ENCODE measurements at regions not wholly inside any gene's neighbourhood (a gene's known extent, or its start where the extent isn't known, plus 50 kb on each side); places are given as distances from the start of the nearest gene placed in this dataset.

- Histone ChIP-seq H3K4me1 (ENCODE audit: insufficient read depth, low read length) (no peaks in the 10 kb centered on the region), H3K36me3 (ENCODE audit: insufficient read depth, low read length) (no peaks in the 10 kb centered on the region), H3K9ac (ENCODE audit: low read depth, low read length) (no peak overlapping the region), H3K9me3 (ENCODE audit: control insufficient read depth, insufficient read depth, low read length) (no peaks in the 10 kb centered on the region)
Observed at GRCh38 chr11:15509082-15509481, 394.4 kb downstream of the INSC start.

GRCh38 chr11:15519124-15519791 lies 404.5 kb downstream of the INSC start:
- Histone ChIP-seq H3K9me3 (ENCODE audit: control insufficient read depth, insufficient read depth, low read length) (no peaks in the 10 kb centered on the region), H3K36me3 (ENCODE audit: insufficient read depth, low read length) (no peaks in the 10 kb centered on the region), H3K4me1 (ENCODE audit: insufficient read depth, low read length) (no peaks in the 10 kb centered on the region), H3K9ac (ENCODE audit: low read depth, low read length) (no peak overlapping the region)

- Histone ChIP-seq H3K4me1 (ENCODE audit: insufficient read depth, low read length) (no peaks in the 10 kb centered on the region), H3K36me3 (ENCODE audit: insufficient read depth, low read length) (no peaks in the 10 kb centered on the region), H3K9me3 (ENCODE audit: control insufficient read depth, insufficient read depth, low read length) (no peaks in the 10 kb centered on the region), H3K9ac (ENCODE audit: low read depth, low read length) (no peak overlapping the region)
Observed at GRCh38 chr11:15519911-15520310, 405.2 kb downstream of the INSC start.

- Histone ChIP-seq H3K9ac (ENCODE audit: low read depth, low read length) (no peak overlapping the region), H3K9me3 (ENCODE audit: control insufficient read depth, insufficient read depth, low read length) (peaks cover 10% of the 10 kb centered on the region; the same call in 1 of the 2 replicates), H3K36me3 (ENCODE audit: insufficient read depth, low read length) (no peaks in the 10 kb centered on the region), H3K4me1 (ENCODE audit: insufficient read depth, low read length) (no peaks in the 10 kb centered on the region)
Observed at GRCh38 chr11:15523543-15523942, 408.8 kb downstream of the INSC start.

- Histone ChIP-seq H3K4me1 (ENCODE audit: insufficient read depth, low read length) (no peaks in the 10 kb centered on the region), H3K9ac (ENCODE audit: low read depth, low read length) (no peak overlapping the region), H3K36me3 (ENCODE audit: insufficient read depth, low read length) (no peaks in the 10 kb centered on the region), H3K9me3 (ENCODE audit: control insufficient read depth, insufficient read depth, low read length) (peaks cover 10% of the 10 kb centered on the region; the same call in 1 of the 2 replicates)
Observed at GRCh38 chr11:15525582-15525981, 410.9 kb downstream of the INSC start.

- Histone ChIP-seq H3K4me1 (ENCODE audit: insufficient read depth, low read length) (no peaks in the 10 kb centered on the region), H3K9me3 (ENCODE audit: control insufficient read depth, insufficient read depth, low read length) (peaks cover 10% of the 10 kb centered on the region; the same call in 1 of the 2 replicates), H3K9ac (ENCODE audit: low read depth, low read length) (no peak overlapping the region), H3K36me3 (ENCODE audit: insufficient read depth, low read length) (no peaks in the 10 kb centered on the region)
Observed at GRCh38 chr11:15526032-15526431, 411.3 kb downstream of the INSC start.

GRCh38 chr11:15526859-15527450 lies 412.2 kb downstream of the INSC start:
- H3K4me1 ChIP-seq (ENCODE audit: insufficient read depth, low read length), result no peaks in the 10 kb centered on the region
- H3K9ac ChIP-seq (ENCODE audit: low read depth, low read length), result no peak overlapping the region
- no peaks in the 10 kb centered on the region for H3K36me3 ChIP-seq (ENCODE audit: insufficient read depth, low read length)
- peaks cover 10% of the 10 kb centered on the region; the same call in 1 of the 2 replicates for H3K9me3 ChIP-seq (ENCODE audit: control insufficient read depth, insufficient read depth, low read length)

- H3K4me1 ChIP-seq (ENCODE audit: insufficient read depth, low read length), result no peaks in the 10 kb centered on the region
- no peak overlapping the region for H3K9ac ChIP-seq (ENCODE audit: low read depth, low read length)
- no peaks in the 10 kb centered on the region for H3K36me3 ChIP-seq (ENCODE audit: insufficient read depth, low read length)
- peaks cover 2% of the 10 kb centered on the region; the same call in 1 of the 2 replicates for H3K9me3 ChIP-seq (ENCODE audit: control insufficient read depth, insufficient read depth, low read length)
Observed at GRCh38 chr11:15532432-15532831, 417.7 kb downstream of the INSC start.

- Histone ChIP-seq H3K36me3 (ENCODE audit: insufficient read depth, low read length) (no peaks in the 10 kb centered on the region), H3K9me3 (ENCODE audit: control insufficient read depth, insufficient read depth, low read length) (no peaks in the 10 kb centered on the region), H3K4me1 (ENCODE audit: insufficient read depth, low read length) (no peaks in the 10 kb centered on the region), H3K9ac (ENCODE audit: low read depth, low read length) (no peak overlapping the region)
Observed at GRCh38 chr11:15534266-15534665, 419.5 kb downstream of the INSC start.

- H3K9me3 ChIP-seq (ENCODE audit: control insufficient read depth, insufficient read depth, low read length), result no peaks in the 10 kb centered on the region
- no peak overlapping the region for H3K9ac ChIP-seq (ENCODE audit: low read depth, low read length)
- no peaks in the 10 kb centered on the region for H3K4me1 ChIP-seq (ENCODE audit: insufficient read depth, low read length)
- H3K36me3 ChIP-seq (ENCODE audit: insufficient read depth, low read length), result no peaks in the 10 kb centered on the region
Observed at GRCh38 chr11:15535414-15535813, 420.7 kb downstream of the INSC start.

- H3K4me1 ChIP-seq (ENCODE audit: insufficient read depth, low read length), result no peaks in the 10 kb centered on the region
- H3K9ac ChIP-seq (ENCODE audit: low read depth, low read length), result no peak overlapping the region
- H3K9me3 ChIP-seq (ENCODE audit: control insufficient read depth, insufficient read depth, low read length), result no peaks in the 10 kb centered on the region
- H3K36me3 ChIP-seq (ENCODE audit: insufficient read depth, low read length), result no peaks in the 10 kb centered on the region
Observed at GRCh38 chr11:15536438-15536837, 421.7 kb downstream of the INSC start.

GRCh38 chr11:15539645-15540044 lies 424.9 kb downstream of the INSC start:
- Histone ChIP-seq H3K9me3 (ENCODE audit: control insufficient read depth, insufficient read depth, low read length) (no peaks in the 10 kb centered on the region), H3K36me3 (ENCODE audit: insufficient read depth, low read length) (no peaks in the 10 kb centered on the region), H3K4me1 (ENCODE audit: insufficient read depth, low read length) (no peaks in the 10 kb centered on the region), H3K9ac (ENCODE audit: low read depth, low read length) (no peak overlapping the region)

GRCh38 chr11:15541079-15541478 lies 426.4 kb downstream of the INSC start:
- no peaks in the 10 kb centered on the region for H3K4me1 ChIP-seq (ENCODE audit: insufficient read depth, low read length)
- H3K9ac ChIP-seq (ENCODE audit: low read depth, low read length), result no peak overlapping the region
- no peaks in the 10 kb centered on the region for H3K36me3 ChIP-seq (ENCODE audit: insufficient read depth, low read length)
- H3K9me3 ChIP-seq (ENCODE audit: control insufficient read depth, insufficient read depth, low read length), result no peaks in the 10 kb centered on the region

- Histone ChIP-seq H3K36me3 (ENCODE audit: insufficient read depth, low read length) (no peaks in the 10 kb centered on the region), H3K9me3 (ENCODE audit: control insufficient read depth, insufficient read depth, low read length) (no peaks in the 10 kb centered on the region), H3K9ac (ENCODE audit: low read depth, low read length) (no peak overlapping the region), H3K4me1 (ENCODE audit: insufficient read depth, low read length) (0 out of 2 replicates have a peak, but pooled peaks cover 4% of the 10 kb centered on the region)
Observed at GRCh38 chr11:15544353-15544752, 429.6 kb downstream of the INSC start.

- H3K36me3 ChIP-seq (ENCODE audit: insufficient read depth, low read length), result no peaks in the 10 kb centered on the region
- no peaks in the 10 kb centered on the region for H3K9me3 ChIP-seq (ENCODE audit: control insufficient read depth, insufficient read depth, low read length)
- no peak overlapping the region for H3K9ac ChIP-seq (ENCODE audit: low read depth, low read length)
- peaks cover 9% of the 10 kb centered on the region for H3K4me1 ChIP-seq (ENCODE audit: insufficient read depth, low read length)
Observed at GRCh38 chr11:15547685-15548084, 433.0 kb downstream of the INSC start.
